Endodermal cell (in vitro differentiated cells): ENCODE measurements at regions not wholly inside any gene's neighbourhood (a gene's known extent, or its start where the extent isn't known, plus 50 kb on each side); places are given as distances from the start of the nearest gene placed in this dataset.

Experiments
- DNase-seq: peaks from one replicate; pipeline ENCODE4 v3.0.0-alpha.2; 2017
- H3K27ac ChIP-seq: 2 replicates; pipeline ENCODE4 v1.5.1; 2013; ENCODE audit warnings: mild to moderate bottlenecking, low read depth, low read length, moderate library complexity
- H3K27me3 ChIP-seq: 2 replicates; pipeline ENCODE4 v1.6.1; 2013; ENCODE audit warnings: mild to moderate bottlenecking, low read length, moderate library complexity; ENCODE audit not compliant: insufficient read depth, control insufficient read depth, poor library complexity, severe bottlenecking
- H3K36me3 ChIP-seq: 2 replicates; pipeline ENCODE4 v1.7.0; 2013; ENCODE audit warnings: mild to moderate bottlenecking, low read length, moderate library complexity; ENCODE audit not compliant: control insufficient read depth, insufficient read depth
- H3K4me1 ChIP-seq: one replicate; pipeline ENCODE4 v1.7.0; 2013; ENCODE audit warnings: low read length; ENCODE audit not compliant: control insufficient read depth, insufficient read depth
- H3K4me3 ChIP-seq: 2 replicates; pipeline ENCODE4 v1.5.1; 2013; ENCODE audit warnings: mild to moderate bottlenecking, low read length, moderate library complexity
- H3K9ac ChIP-seq: 2 replicates; pipeline ENCODE4 v1.6.1; 2013; ENCODE audit warnings: mild to moderate bottlenecking, low read length, moderate library complexity; ENCODE audit not compliant: poor library complexity, severe bottlenecking; ENCODE audit errors: extremely low read depth
- H3K9me3 ChIP-seq: 2 replicates; pipeline ENCODE4 v1.6.1; 2013; ENCODE audit warnings: mild to moderate bottlenecking, low read length, moderate library complexity; ENCODE audit not compliant: control insufficient read depth
- H3K27ac Mint-ChIP-seq: 2 replicates; pipeline ENCODE4 v1.8.0; 2020; ENCODE audit warnings: mixed read lengths
- H3K27me3 Mint-ChIP-seq: 2 replicates; pipeline ENCODE4 v1.8.0; 2021; ENCODE audit warnings: mild to moderate bottlenecking, mixed read lengths; ENCODE audit not compliant: insufficient read depth
- H3K36me3 Mint-ChIP-seq: 2 replicates; pipeline ENCODE4 v1.8.0; 2020; ENCODE audit warnings: low read depth, mixed read lengths
- H3K4me1 Mint-ChIP-seq: 2 replicates; pipeline ENCODE4 v1.8.0; 2020; ENCODE audit warnings: mixed read lengths
- H3K4me3 Mint-ChIP-seq: 2 replicates; pipeline ENCODE4 v1.8.0; 2020; ENCODE audit warnings: mild to moderate bottlenecking, moderate library complexity, mixed read lengths
- H3K9me3 Mint-ChIP-seq: 2 replicates; pipeline ENCODE4 v1.8.0; 2020; ENCODE audit warnings: mild to moderate bottlenecking, mixed read lengths
- CTCF ChIP-seq: fragments of 200-600 bp; sonication (generic); conservative IDR thresholded peaks from 2 replicates; pipeline ENCODE4 v1.5.0; 2021; ENCODE audit warnings: antibody characterized with exemption, mild to moderate bottlenecking
- WGBS, 2 experiments: methylation state at CpG; one replicate each; pipeline versions ENCODE4 v1.1.5 to v1.1.7; 2013; ENCODE audit warnings: missing lambda C conversion rate in 2 of 2, mixed read lengths in 1 of 2; ENCODE audit not compliant: insufficient coverage in 1 of 2, insufficient read length in 1 of 2; 5-methylcytosine and 5-hydroxymethylcytosine counted together

DNA sequence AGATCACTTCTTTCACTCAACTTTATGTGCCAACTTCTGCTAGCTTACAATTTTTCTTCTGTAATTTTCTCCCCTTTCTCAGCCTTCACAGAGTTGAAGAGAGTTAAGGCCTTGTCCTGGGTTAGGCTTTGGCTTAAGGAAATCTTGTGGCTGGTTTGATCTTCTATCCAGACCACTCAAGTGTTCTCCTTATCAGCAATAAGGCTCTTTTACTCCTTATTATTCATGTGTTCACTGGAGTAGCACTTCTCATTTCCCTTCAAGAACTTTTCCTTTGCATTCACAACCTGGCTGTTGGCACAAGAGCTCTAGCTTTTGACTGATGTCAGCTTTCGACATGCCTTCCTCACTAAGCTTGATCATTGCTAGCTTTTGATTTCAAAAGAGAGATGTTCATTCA lies 86.9 kb upstream of the ALDH1B1 start:
- no peak overlapping the region for H3K9ac ChIP-seq
- no peaks in the 10 kb centered on the region for H3K36me3 Mint-ChIP-seq
- WGBS, 2 experiments, result 96% methylated on average over 1 of the region's 1 CpG; no CpG with 5 or more reads in 1 of the 2 experiments
- peaks cover 10% of the 10 kb centered on the region for H3K4me1 ChIP-seq
- no peaks in the 10 kb centered on the region for H3K36me3 ChIP-seq
- TF ChIP-seq CTCF, result no peak
- H3K4me1 Mint-ChIP-seq, result peaks cover 19% of the 10 kb centered on the region
- no peaks in the 10 kb centered on the region for H3K9me3 ChIP-seq
- H3K4me3 ChIP-seq, result no peak overlapping the region
- no peak overlapping the region for H3K4me3 Mint-ChIP-seq
- DNase-seq, result no peak
- no peak overlapping the region for H3K27ac Mint-ChIP-seq
- no peaks in the 10 kb centered on the region for H3K27me3 ChIP-seq
- H3K27me3 Mint-ChIP-seq, result peaks cover 18% of the 10 kb centered on the region
- no peak overlapping the region for H3K27ac ChIP-seq
- H3K9me3 Mint-ChIP-seq, result no peaks in the 10 kb centered on the region

- Histone ChIP-seq H3K4me3 (no peak overlapping the region), H3K4me1 (peaks cover 8% of the 10 kb centered on the region), H3K36me3 (no peaks in the 10 kb centered on the region), H3K9ac (no peak overlapping the region), H3K27ac (no peak overlapping the region), H3K9me3 (no peaks in the 10 kb centered on the region), H3K27me3 (no peaks in the 10 kb centered on the region)
- Mint-ChIP-seq H3K36me3 (no peaks in the 10 kb centered on the region), H3K4me1 (peaks cover 21% of the 10 kb centered on the region), H3K4me3 (no peak overlapping the region), H3K9me3 (no peaks in the 10 kb centered on the region), H3K27ac (no peak overlapping the region), H3K27me3 (peaks cover 16% of the 10 kb centered on the region)
- no peak for TF ChIP-seq CTCF
- 77 to 86% methylated on average over 4 to 7 of the region's 7 CpGs for WGBS, 2 experiments
- DNase-seq, result no peak
These were observed 91.0 kb upstream of the ALDH1B1 start for GRCh38 chr9:38301376-38302106.

GRCh38 chr9:38299856-38300255 lies 92.6 kb upstream of the ALDH1B1 start:
- Histone ChIP-seq H3K36me3 (no peaks in the 10 kb centered on the region), H3K9ac (no peak overlapping the region), H3K9me3 (no peaks in the 10 kb centered on the region), H3K4me3 (no peak overlapping the region), H3K27me3 (no peaks in the 10 kb centered on the region), H3K4me1 (peaks cover 8% of the 10 kb centered on the region), H3K27ac (no peak overlapping the region)
- no peaks in the 10 kb centered on the region for H3K36me3 Mint-ChIP-seq
- TF ChIP-seq CTCF, result no peak
- H3K4me1 Mint-ChIP-seq, result peaks cover 30% of the 10 kb centered on the region
- H3K27me3 Mint-ChIP-seq, result peaks cover 7% of the 10 kb centered on the region
- no peaks in the 10 kb centered on the region for H3K9me3 Mint-ChIP-seq
- WGBS, 2 experiments, result 0 to 56% methylated on average over 1 to 3 of the region's 3 CpGs
- DNase-seq, result no peak
- no peak overlapping the region for H3K4me3 Mint-ChIP-seq
- no peak overlapping the region for H3K27ac Mint-ChIP-seq
